A673 (cell line): ENCODE measurements at regions not wholly inside any gene's neighbourhood (a gene's known extent, or its start where the extent isn't known, plus 50 kb on each side); places are given as distances from the start of the nearest gene placed in this dataset.

ENCODE experiments used
- BruUV-seq: library from RNA; stranded (reverse); fragments of 400-500 nt; replicated peaks from 2 replicates; lab custom pipeline; 2021; lab: Mats Ljungman, UMichigan
- CTCF ChIA-PET: fragments of 300-600 bp; sonication (Branson Sonifier 250); formaldehyde crosslinking; loops from one replicate; lab custom pipeline; 2022; ENCODE audit warnings: antibody characterized with exemption; lab: Charles Lee
- POLR2A ChIA-PET: fragments of 300-600 bp; sonication (Branson Sonifier 250); formaldehyde crosslinking; loops from one replicate; lab custom pipeline; 2022; ENCODE audit warnings: antibody characterized with exemption; ENCODE audit not compliant: low non-redundant PET; lab: Charles Lee
- DNase-seq: peaks from one replicate; pipeline ENCODE4 v3.0.0-alpha.2; 2015; ENCODE audit warnings: low spot score
- H3K27ac ChIP-seq: fragments of 200-600 bp; sonication (generic); 2 replicates; pipeline ENCODE4 v1.5.1; 2016; ENCODE audit warnings: mixed run types, low read depth, mild to moderate bottlenecking, mixed read lengths, antibody characterized with exemption, low read length; ENCODE audit not compliant: poor library complexity, severe bottlenecking
- H3K27me3 ChIP-seq: fragments of 200-600 bp; sonication (generic); replicated peaks from 2 replicates; pipeline ENCODE4 v1.6.1; 2017; ENCODE audit warnings: mixed run types, low read depth, mild to moderate bottlenecking, mixed read lengths, antibody characterized with exemption, low read length; ENCODE audit not compliant: insufficient read depth, poor library complexity
- H3K36me3 ChIP-seq: fragments of 200-600 bp; sonication (generic); 2 replicates; pipeline ENCODE4 v1.6.1; 2016; ENCODE audit warnings: mixed run types, mild to moderate bottlenecking, mixed read lengths, antibody characterized with exemption, low read length; ENCODE audit not compliant: insufficient read depth, poor library complexity, severe bottlenecking
- H3K4me1 ChIP-seq: fragments of 200-600 bp; sonication (generic); 2 replicates; pipeline ENCODE4 v1.6.1; 2017; ENCODE audit warnings: mixed run types, mild to moderate bottlenecking, mixed read lengths, antibody characterized with exemption, low read length; ENCODE audit not compliant: insufficient read depth, poor library complexity, severe bottlenecking
- H3K4me3 ChIP-seq: fragments of 200-600 bp; sonication (generic); 2 replicates; pipeline ENCODE4 v1.5.1; 2016; ENCODE audit warnings: low read depth, mixed run types, mild to moderate bottlenecking, mixed read lengths, low read length; ENCODE audit not compliant: poor library complexity, severe bottlenecking
- H3K9me3 ChIP-seq: fragments of 200-600 bp; sonication (generic); 2 replicates; pipeline ENCODE4 v1.6.1; 2016; ENCODE audit warnings: mixed run types, low read depth, mild to moderate bottlenecking, mixed read lengths, antibody characterized with exemption, low read length; ENCODE audit not compliant: poor library complexity, severe bottlenecking
- EZH2 ChIP-seq: fragments of 200-600 bp; sonication (generic); IDR thresholded peaks from 2 replicates; pipeline ENCODE4 v1.6.1; 2017; ENCODE audit warnings: borderline replicate concordance, low read depth, mild to moderate bottlenecking, mixed read lengths, antibody characterized with exemption, low read length; ENCODE audit not compliant: poor library complexity, severe bottlenecking
- intact Hi-C: fragments of 100-400 bp; cut with micrococcal nuclease; formaldehyde crosslinking; loops from one replicate; pipeline ENCODE4 v1.10.0; 2022; ENCODE audit not compliant: unreplicated experiment
- TF ChIP-seq, protein P1 (sequence below): fragments of 300-800, 200-600 bp; sonication (generic); conservative IDR thresholded peaks from 2 replicates; pipeline ENCODE4 v1.5.1; 2017; ENCODE audit warnings: low read depth, mild to moderate bottlenecking, antibody characterized with exemption, low read length, moderate library complexity, mixed read lengths

DNA sequence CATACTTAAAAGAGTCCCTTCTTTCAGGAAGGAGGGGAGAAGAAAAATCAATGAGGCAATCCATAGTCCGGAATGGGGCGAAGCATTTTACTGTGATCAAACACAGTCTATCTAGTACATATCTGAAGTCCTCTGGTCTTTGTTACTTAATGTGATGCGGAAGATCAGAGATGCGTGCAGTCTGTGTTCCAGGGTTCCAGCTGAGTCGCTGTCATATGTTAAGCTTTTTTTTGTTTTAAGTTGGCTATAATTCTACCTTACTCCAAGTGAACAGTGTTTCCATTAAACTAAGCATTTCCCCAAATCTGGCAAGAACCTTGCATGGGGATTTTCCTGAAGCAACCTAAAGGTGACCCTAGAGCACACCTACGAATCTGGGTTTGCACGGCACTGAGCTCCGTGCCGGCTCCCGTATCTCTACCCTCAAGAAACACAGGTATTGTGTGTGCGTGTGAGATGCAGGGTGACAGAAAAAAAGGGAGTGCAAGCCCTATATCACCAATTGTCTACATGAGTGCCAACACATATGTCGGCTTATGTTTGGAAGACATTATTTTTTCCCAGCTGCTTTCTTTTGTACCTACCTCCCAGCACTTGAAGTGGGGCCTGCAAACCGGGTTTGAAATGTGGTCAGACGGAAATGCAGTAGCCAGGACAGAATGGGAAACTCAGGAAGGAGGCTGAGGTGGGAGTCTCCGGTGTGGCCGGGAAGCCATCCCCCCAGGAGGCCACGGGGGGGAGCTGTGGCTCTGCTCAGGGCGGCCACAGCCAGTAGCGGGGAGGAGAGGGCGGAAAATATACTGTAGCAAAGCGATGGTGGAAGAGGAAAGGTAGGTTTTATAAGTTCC, 435.8 kb upstream of the MGMT start:
- CTCF ChIA-PET = interaction anchor here (0.9 to 1.6 kb wide), 5 partner anchors 10 to 935 kb away, joined by 3 to 4 read pairs (median 4); no protein-coding TSS in a partner anchor
- Histone ChIP-seq H3K9me3 (no peaks in the 10 kb centered on the region), H3K4me1 (peaks cover 86% of the 10 kb centered on the region), H3K27ac (peak overlapping the region; percentile 92), H3K36me3 (no peaks in the 10 kb centered on the region), H3K27me3 (no peaks in the 10 kb centered on the region), H3K4me3 (peak overlapping the region; percentile 40)
- intact Hi-C loops = loop anchor here (1.0 to 10.0 kb wide), 7 partner anchors 134 to 938 kb away; partner anchors contain the start of gene MGMT
- DNase-seq = peak; percentile 91
- POLR2A ChIA-PET = interaction anchor here (1.2 kb wide), 1 partner anchor 262 kb away, joined by 21 read pairs; no protein-coding TSS in a partner anchor
- TF ChIP-seq EZH2 = no peak
- TF ChIP-seq, protein P1, sequence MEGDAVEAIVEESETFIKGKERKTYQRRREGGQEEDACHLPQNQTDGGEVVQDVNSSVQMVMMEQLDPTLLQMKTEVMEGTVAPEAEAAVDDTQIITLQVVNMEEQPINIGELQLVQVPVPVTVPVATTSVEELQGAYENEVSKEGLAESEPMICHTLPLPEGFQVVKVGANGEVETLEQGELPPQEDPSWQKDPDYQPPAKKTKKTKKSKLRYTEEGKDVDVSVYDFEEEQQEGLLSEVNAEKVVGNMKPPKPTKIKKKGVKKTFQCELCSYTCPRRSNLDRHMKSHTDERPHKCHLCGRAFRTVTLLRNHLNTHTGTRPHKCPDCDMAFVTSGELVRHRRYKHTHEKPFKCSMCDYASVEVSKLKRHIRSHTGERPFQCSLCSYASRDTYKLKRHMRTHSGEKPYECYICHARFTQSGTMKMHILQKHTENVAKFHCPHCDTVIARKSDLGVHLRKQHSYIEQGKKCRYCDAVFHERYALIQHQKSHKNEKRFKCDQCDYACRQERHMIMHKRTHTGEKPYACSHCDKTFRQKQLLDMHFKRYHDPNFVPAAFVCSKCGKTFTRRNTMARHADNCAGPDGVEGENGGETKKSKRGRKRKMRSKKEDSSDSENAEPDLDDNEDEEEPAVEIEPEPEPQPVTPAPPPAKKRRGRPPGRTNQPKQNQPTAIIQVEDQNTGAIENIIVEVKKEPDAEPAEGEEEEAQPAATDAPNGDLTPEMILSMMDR = peak; percentile 98
- no TSS peak for BruUV-seq

DNA sequence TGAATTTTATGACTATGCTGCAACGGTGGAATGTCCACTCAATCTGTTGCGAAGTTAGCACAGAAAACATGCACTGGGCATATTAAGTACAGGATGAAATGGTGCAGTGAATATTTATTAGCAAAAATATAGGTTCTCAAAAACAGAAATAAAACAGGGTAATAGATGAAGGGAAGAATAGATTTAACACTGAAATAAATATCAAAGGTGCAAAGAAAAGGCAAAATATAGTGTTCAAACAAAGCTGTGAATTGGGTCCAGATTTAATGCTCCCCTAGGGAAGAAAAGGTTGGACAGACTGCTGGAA, 435.2 kb upstream of the MGMT start:
- DNase-seq = no peak
- ChIA-PET POLR2A (interaction anchor here (1.2 kb wide), 1 partner anchor 262 kb away, joined by 21 read pairs; no protein-coding TSS in a partner anchor), CTCF (interaction anchor here (1.2 to 1.6 kb wide), 3 partner anchors 11 to 934 kb away, joined by 3 to 4 read pairs (median 3); no protein-coding TSS in a partner anchor)
- no TSS peak for BruUV-seq
- Histone ChIP-seq H3K27ac (peak overlapping the region; percentile 92), H3K36me3 (no peaks in the 10 kb centered on the region), H3K27me3 (no peaks in the 10 kb centered on the region), H3K4me3 (peak overlapping the region; percentile 20), H3K4me1 (peaks cover 86% of the 10 kb centered on the region), H3K9me3 (no peaks in the 10 kb centered on the region)
- no peak for TF ChIP-seq EZH2
- TF ChIP-seq, protein P1 = no peak; the same call in 1 of the 2 replicates
- intact Hi-C loops = loop anchor here (1.0 to 10.0 kb wide), 7 partner anchors 133 to 938 kb away; partner anchors contain the start of gene MGMT

- TF ChIP-seq, protein P1 = no peak
- TF ChIP-seq EZH2 = no peak
- intact Hi-C loops = loop anchor here (10.0 kb wide), 2 partner anchors 432 to 822 kb away; partner anchors contain the start of gene MGMT
- POLR2A ChIA-PET = interaction anchor here (0.7 to 1.2 kb wide), 3 partner anchors 261 to 274 kb away, joined by 3 to 21 read pairs (median 5); no protein-coding TSS in a partner anchor
- Histone ChIP-seq H3K4me3 (peak overlapping the region; percentile 9), H3K36me3 (no peaks in the 10 kb centered on the region), H3K4me1 (peaks cover 84% of the 10 kb centered on the region), H3K27me3 (no peaks in the 10 kb centered on the region), H3K27ac (peak overlapping the region; percentile 92), H3K9me3 (no peaks in the 10 kb centered on the region)
- DNase-seq = peak; percentile 55
- BruUV-seq = no TSS peak
- CTCF ChIA-PET = interaction anchor here (0.6 to 1.6 kb wide), 4 partner anchors 261 to 1013 kb away, joined by 3 to 5 read pairs (median 4); no protein-coding TSS in a partner anchor
Observed at GRCh38 chr10:129032372-129033313, 434.4 kb upstream of the MGMT start.
